Mesendoderm (in vitro differentiated cells): ENCODE measurements at regions not wholly inside any gene's neighbourhood (a gene's known extent, or its start where the extent isn't known, plus 50 kb on each side); places are given as distances from the start of the nearest gene placed in this dataset.

Experiments
- DNase-seq: peaks from one replicate; pipeline ENCODE4 v3.0.0; 2013
- H2AK5ac ChIP-seq: 2 replicates; pipeline ENCODE4 v1.6.1; 2013; ENCODE audit warnings: low read length, inconsistent platforms
- H2BK120ac ChIP-seq: 2 replicates; pipeline ENCODE4 v1.6.1; 2013; ENCODE audit warnings: low read depth, mild to moderate bottlenecking, low read length, moderate library complexity, mixed read lengths
- H2BK15ac ChIP-seq: replicated peaks from 2 replicates; pipeline ENCODE4 v1.6.1; 2013; ENCODE audit warnings: low read depth, mild to moderate bottlenecking, moderate library complexity
- H2BK5ac ChIP-seq: 2 replicates; pipeline ENCODE4 v1.6.1; 2013; ENCODE audit warnings: low read length, inconsistent platforms
- H3K18ac ChIP-seq: 2 replicates; pipeline ENCODE4 v1.6.1; 2013; ENCODE audit warnings: mild to moderate bottlenecking, low read length, mixed read lengths
- H3K23ac ChIP-seq: one replicate; pipeline ENCODE4 v1.6.1; 2013; ENCODE audit warnings: low read length
- H3K27ac ChIP-seq: 2 replicates; pipeline ENCODE4 v1.5.1; 2013; ENCODE audit warnings: low read depth, mild to moderate bottlenecking, inconsistent platforms, low read length, moderate library complexity
- H3K27me3 ChIP-seq: 2 replicates; pipeline ENCODE4 v1.6.1; 2013; ENCODE audit warnings: low read length, control low read depth, mild to moderate bottlenecking, inconsistent platforms; ENCODE audit not compliant: insufficient read depth, poor library complexity
- H3K36me3 ChIP-seq: 2 replicates; pipeline ENCODE4 v1.6.1; 2013; ENCODE audit warnings: low read length, inconsistent platforms; ENCODE audit not compliant: control insufficient read depth, insufficient read depth
- H3K4ac ChIP-seq: one replicate; pipeline ENCODE4 v1.6.1; 2013; ENCODE audit warnings: low read depth, mild to moderate bottlenecking, low read length, moderate library complexity
- H3K4me1 ChIP-seq: 2 replicates; pipeline ENCODE4 v1.6.1; 2013; ENCODE audit warnings: low read depth, low read length, inconsistent platforms; ENCODE audit not compliant: control insufficient read depth
- H3K4me2 ChIP-seq: 2 replicates; pipeline ENCODE4 v1.6.1; 2013; ENCODE audit warnings: low read length
- H3K4me3 ChIP-seq: 2 replicates; pipeline ENCODE4 v1.5.1; 2013; ENCODE audit warnings: mild to moderate bottlenecking, low read length
- H3K56ac ChIP-seq: one replicate; pipeline ENCODE4 v1.6.1; 2013; ENCODE audit warnings: low read length
- H3K79me1 ChIP-seq: 2 replicates; pipeline ENCODE4 v1.6.1; 2013; ENCODE audit warnings: low read length, inconsistent platforms
- H3K79me2 ChIP-seq: 2 replicates; pipeline ENCODE4 v1.6.1; 2013; ENCODE audit warnings: mild to moderate bottlenecking, low read length; ENCODE audit not compliant: control insufficient read depth, insufficient read depth
- H3K9ac ChIP-seq: 2 replicates; pipeline ENCODE4 v1.6.1; 2013; ENCODE audit warnings: low read length, inconsistent platforms
- H4K5ac ChIP-seq: one replicate; pipeline ENCODE4 v1.6.1; 2013; ENCODE audit warnings: low read length
- H4K8ac ChIP-seq: one replicate; pipeline ENCODE4 v1.6.1; 2013; ENCODE audit warnings: low read depth, mild to moderate bottlenecking, control low read depth, low read length, moderate library complexity
- WGBS: extraction: QIAGEN DNeasy Blood & Tissue Kit; methylation state at CpG from one replicate; pipeline ENCODE4 v1.1.7; 2013; ENCODE audit warnings: low lambda C conversion rate, missing lambda C conversion rate; ENCODE audit not compliant: insufficient coverage; ENCODE audit errors: extremely low coverage; 5-methylcytosine and 5-hydroxymethylcytosine counted together

DNA sequence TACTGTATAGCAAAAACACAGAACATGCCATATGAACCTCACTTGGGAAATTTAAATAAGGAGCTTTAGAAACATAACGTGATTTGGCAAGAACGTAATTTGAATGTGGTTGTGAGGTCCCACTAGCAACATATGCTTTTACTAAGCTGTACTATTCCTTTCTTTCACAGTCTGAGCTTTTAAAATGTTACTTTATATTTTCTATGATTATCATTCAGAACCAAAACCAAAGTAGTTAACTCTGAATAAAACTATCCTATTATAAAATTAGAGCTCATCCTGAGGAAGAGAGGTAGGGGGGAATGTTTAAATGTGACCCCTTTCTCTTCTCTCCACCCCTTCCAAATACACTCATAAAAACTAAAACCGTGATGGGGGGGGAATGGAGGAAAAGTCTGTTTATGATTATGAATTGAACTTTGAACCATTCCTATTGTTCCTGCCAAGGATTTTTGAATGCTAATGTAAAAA is 435.7 kb downstream of the NFIB start:
- H4K5ac ChIP-seq = no peak overlapping the region
- H2BK5ac ChIP-seq = no peak overlapping the region
- H3K18ac ChIP-seq = no peak overlapping the region
- no peaks in the 10 kb centered on the region for H3K27me3 ChIP-seq
- no peak overlapping the region for H2AK5ac ChIP-seq
- H3K4me2 ChIP-seq = no peak overlapping the region
- H2BK120ac ChIP-seq = no peak overlapping the region
- H2BK15ac ChIP-seq = no peak overlapping the region
- H3K23ac ChIP-seq = no peak overlapping the region
- no peak overlapping the region for H3K9ac ChIP-seq
- H3K56ac ChIP-seq = no peak overlapping the region
- H3K27ac ChIP-seq = no peak overlapping the region
- no peaks in the 10 kb centered on the region for H3K79me1 ChIP-seq
- no peaks in the 10 kb centered on the region for H3K36me3 ChIP-seq
- H3K4ac ChIP-seq = no peak overlapping the region
- no peaks in the 10 kb centered on the region for H3K79me2 ChIP-seq
- no CpG with 5 or more reads among the region's 3 CpGs for WGBS
- H3K4me3 ChIP-seq = no peak overlapping the region
- H3K4me1 ChIP-seq = no peaks in the 10 kb centered on the region
- no peak for DNase-seq
- no peak overlapping the region for H4K8ac ChIP-seq

DNA sequence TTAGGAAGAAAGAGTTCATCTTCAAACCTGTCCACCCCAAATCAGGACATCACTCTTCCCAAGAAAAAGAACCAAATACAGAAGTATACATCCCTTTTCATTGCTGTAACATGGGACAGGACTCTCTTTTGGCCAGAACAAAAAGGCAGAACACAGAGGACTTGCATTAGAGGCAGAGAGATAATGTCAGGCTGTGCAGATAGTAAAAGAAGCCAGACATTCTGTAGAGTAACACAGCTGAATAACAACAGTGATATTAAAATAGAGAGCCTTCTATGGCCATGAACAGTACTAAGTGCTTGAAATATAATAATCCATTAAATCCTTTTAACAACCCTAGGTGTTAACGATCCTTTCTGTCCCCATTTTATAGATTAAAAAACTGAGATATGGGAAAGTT is 437.2 kb downstream of the NFIB start:
- Histone ChIP-seq H3K27ac (no peak overlapping the region), H2BK120ac (no peak overlapping the region), H2BK15ac (no peak overlapping the region), H3K27me3 (no peaks in the 10 kb centered on the region), H3K4ac (no peak overlapping the region), H3K23ac (no peak overlapping the region), H3K36me3 (no peaks in the 10 kb centered on the region), H3K4me2 (no peak overlapping the region), H4K5ac (no peak overlapping the region), H2BK5ac (no peak overlapping the region), H3K9ac (no peak overlapping the region), H3K4me1 (no peaks in the 10 kb centered on the region), H3K4me3 (no peak overlapping the region), H4K8ac (no peak overlapping the region), H3K79me2 (no peaks in the 10 kb centered on the region), H3K18ac (no peak overlapping the region), H2AK5ac (no peak overlapping the region), H3K79me1 (no peaks in the 10 kb centered on the region), H3K56ac (no peak overlapping the region)
- no peak for DNase-seq
- no CpG with 5 or more reads among the region's 1 CpG for WGBS

DNA sequence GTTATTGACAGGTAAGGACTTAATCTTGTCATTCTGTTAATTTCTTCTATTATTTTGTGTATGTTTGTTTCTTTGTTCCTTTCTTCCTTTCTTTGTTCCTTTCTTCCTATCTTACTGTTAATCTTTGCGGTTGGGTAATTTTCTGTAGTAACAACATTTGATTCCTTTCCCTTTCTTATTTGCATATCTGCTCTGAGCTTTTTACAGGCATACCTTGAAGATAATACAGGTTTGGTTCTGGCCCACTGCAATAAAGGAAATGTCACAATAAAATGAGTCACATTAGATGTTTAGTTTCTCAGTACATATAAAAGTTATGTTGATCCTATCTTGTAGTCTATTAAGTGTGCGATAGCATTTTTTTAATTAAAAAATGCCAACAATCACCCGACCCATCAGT is 440.7 kb downstream of the NFIB start:
- H3K4ac ChIP-seq = no peak overlapping the region
- no peak overlapping the region for H3K4me3 ChIP-seq
- no peak overlapping the region for H3K18ac ChIP-seq
- no peak overlapping the region for H2BK5ac ChIP-seq
- H3K9ac ChIP-seq = no peak overlapping the region
- no peak overlapping the region for H2BK15ac ChIP-seq
- no CpG with 5 or more reads among the region's 3 CpGs for WGBS
- no peak overlapping the region for H3K23ac ChIP-seq
- H3K56ac ChIP-seq = no peak overlapping the region
- no peak overlapping the region for H4K8ac ChIP-seq
- H3K4me1 ChIP-seq = no peaks in the 10 kb centered on the region
- no peaks in the 10 kb centered on the region for H3K79me1 ChIP-seq
- no peaks in the 10 kb centered on the region for H3K27me3 ChIP-seq
- H3K4me2 ChIP-seq = no peak overlapping the region
- no peak for DNase-seq
- H2AK5ac ChIP-seq = no peak overlapping the region
- H3K79me2 ChIP-seq = no peaks in the 10 kb centered on the region
- no peak overlapping the region for H2BK120ac ChIP-seq
- no peak overlapping the region for H3K27ac ChIP-seq
- no peak overlapping the region for H4K5ac ChIP-seq
- H3K36me3 ChIP-seq = no peaks in the 10 kb centered on the region

GRCh38 chr9:13868336-13868735 is 445.6 kb downstream of the NFIB start:
- Histone ChIP-seq H3K36me3 (no peaks in the 10 kb centered on the region), H3K27ac (no peak overlapping the region), H3K4me1 (no peaks in the 10 kb centered on the region), H3K56ac (no peak overlapping the region), H3K4ac (no peak overlapping the region), H3K23ac (no peak overlapping the region), H3K4me3 (no peak overlapping the region), H3K79me2 (no peaks in the 10 kb centered on the region), H3K9ac (no peak overlapping the region), H4K5ac (no peak overlapping the region), H3K27me3 (no peaks in the 10 kb centered on the region), H3K4me2 (no peak overlapping the region), H2BK120ac (no peak overlapping the region), H2AK5ac (no peak overlapping the region), H4K8ac (no peak overlapping the region), H2BK5ac (no peak overlapping the region), H2BK15ac (no peak overlapping the region), H3K18ac (no peak overlapping the region), H3K79me1 (no peaks in the 10 kb centered on the region)
- no CpG with 5 or more reads among the region's 4 CpGs for WGBS
- DNase-seq = no peak

DNA sequence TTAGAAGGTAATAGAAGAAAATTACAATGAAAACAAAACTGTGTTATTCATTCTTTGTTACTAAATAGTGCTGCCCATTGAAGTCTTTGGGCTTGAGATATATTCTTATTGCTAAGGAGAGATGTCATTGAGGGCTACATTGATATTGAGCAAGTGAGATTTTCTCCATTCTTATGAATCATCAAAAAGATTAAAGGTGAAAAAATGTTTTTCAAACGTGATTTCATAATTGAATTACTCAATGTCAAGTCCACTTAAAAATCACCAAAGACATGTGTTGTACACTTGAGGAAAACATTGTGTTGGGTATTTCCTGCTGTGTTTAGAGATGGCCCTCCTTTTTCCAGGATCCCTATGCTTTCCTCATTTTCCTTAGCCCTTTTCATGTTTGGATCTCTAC is 448.1 kb downstream of the NFIB start:
- Histone ChIP-seq H3K4ac (no peak overlapping the region), H2AK5ac (no peak overlapping the region), H3K27ac (no peak overlapping the region), H3K56ac (no peak overlapping the region), H2BK120ac (no peak overlapping the region), H3K18ac (no peak overlapping the region), H2BK5ac (no peak overlapping the region), H3K4me1 (peaks cover 2% of the 10 kb centered on the region), H4K5ac (no peak overlapping the region), H3K4me2 (no peak overlapping the region), H3K27me3 (no peaks in the 10 kb centered on the region), H3K36me3 (no peaks in the 10 kb centered on the region), H2BK15ac (no peak overlapping the region), H3K4me3 (no peak overlapping the region), H3K9ac (no peak overlapping the region), H3K79me1 (no peaks in the 10 kb centered on the region), H3K23ac (no peak overlapping the region), H4K8ac (peak overlapping the region; percentile 65), H3K79me2 (no peaks in the 10 kb centered on the region)
- no CpG with 5 or more reads among the region's 1 CpG for WGBS
- DNase-seq = no peak

GRCh38 chr9:13863112-13863511 is 450.8 kb downstream of the NFIB start:
- H3K4me3 ChIP-seq = no peak overlapping the region
- no peak for DNase-seq
- H3K18ac ChIP-seq = no peak overlapping the region
- H3K56ac ChIP-seq = no peak overlapping the region
- no peak overlapping the region for H4K8ac ChIP-seq
- no peak overlapping the region for H3K23ac ChIP-seq
- no peak overlapping the region for H3K4ac ChIP-seq
- H3K79me2 ChIP-seq = no peaks in the 10 kb centered on the region
- H3K79me1 ChIP-seq = no peaks in the 10 kb centered on the region
- H3K36me3 ChIP-seq = no peaks in the 10 kb centered on the region
- no peak overlapping the region for H4K5ac ChIP-seq
- no peak overlapping the region for H3K4me2 ChIP-seq
- no peak overlapping the region for H3K27ac ChIP-seq
- no peak overlapping the region for H2BK15ac ChIP-seq
- H2AK5ac ChIP-seq = no peak overlapping the region
- H2BK5ac ChIP-seq = no peak overlapping the region
- no CpG with 5 or more reads among the region's 1 CpG for WGBS
- H2BK120ac ChIP-seq = no peak overlapping the region
- peaks cover 2% of the 10 kb centered on the region for H3K4me1 ChIP-seq
- H3K9ac ChIP-seq = no peak overlapping the region
- no peaks in the 10 kb centered on the region for H3K27me3 ChIP-seq
